ENCODE measurements at regions not wholly inside any gene's neighbourhood (a gene's known extent, or its start where the extent isn't known, plus 50 kb on each side); places are given as distances from the start of the nearest gene placed in this dataset.

GRCh38 chr15:31151301-31152233 lies 50.0 kb upstream of the TRPM1 start:
- no peak for DNase-seq
- WGBS (ENCODE audit: insufficient coverage, low lambda C conversion rate) = no CpG with 5 or more reads among the region's 5 CpGs
- Histone ChIP-seq H3K4me3 (ENCODE audit: low read length) (no peak overlapping the region), H3K27ac (ENCODE audit: low read length) (no peak overlapping the region), H3K27me3 (ENCODE audit: control insufficient read depth, insufficient read depth, low read length) (no peaks in the 10 kb centered on the region), H3K4me1 (ENCODE audit: control insufficient read depth, insufficient read depth, low read length) (no peaks in the 10 kb centered on the region), H3K36me3 (ENCODE audit: control insufficient read depth, insufficient read depth, low read length) (no peaks in the 10 kb centered on the region), H3K9me3 (ENCODE audit: control insufficient read depth, low read depth, low read length) (no peaks in the 10 kb centered on the region)

GRCh38 chr15:31153531-31153930 lies 52.0 kb upstream of the TRPM1 start:
- Histone ChIP-seq H3K27ac (ENCODE audit: low read length) (no peak overlapping the region), H3K9me3 (ENCODE audit: control insufficient read depth, low read depth, low read length) (no peaks in the 10 kb centered on the region), H3K4me1 (ENCODE audit: control insufficient read depth, insufficient read depth, low read length) (no peaks in the 10 kb centered on the region), H3K4me3 (ENCODE audit: low read length) (no peak overlapping the region), H3K27me3 (ENCODE audit: control insufficient read depth, insufficient read depth, low read length) (no peaks in the 10 kb centered on the region), H3K36me3 (ENCODE audit: control insufficient read depth, insufficient read depth, low read length) (no peaks in the 10 kb centered on the region)
- DNase-seq = no peak
- no CpG with 5 or more reads among the region's 7 CpGs for WGBS (ENCODE audit: insufficient coverage, low lambda C conversion rate)

- Histone ChIP-seq H3K36me3 (ENCODE audit: control insufficient read depth, insufficient read depth, low read length) (no peaks in the 10 kb centered on the region), H3K27ac (ENCODE audit: low read length) (no peak overlapping the region), H3K9me3 (ENCODE audit: control insufficient read depth, low read depth, low read length) (no peaks in the 10 kb centered on the region), H3K4me1 (ENCODE audit: control insufficient read depth, insufficient read depth, low read length) (peaks cover 6% of the 10 kb centered on the region), H3K27me3 (ENCODE audit: control insufficient read depth, insufficient read depth, low read length) (no peaks in the 10 kb centered on the region), H3K4me3 (ENCODE audit: low read length) (no peak overlapping the region)
- WGBS (ENCODE audit: insufficient coverage, low lambda C conversion rate) = no CpG with 5 or more reads among the region's 7 CpGs
- no peak for DNase-seq
Measured at GRCh38 chr15:31155151-31155550, 53.6 kb upstream of the TRPM1 start.

- no peak for DNase-seq
- no peak overlapping the region for H3K27ac ChIP-seq (ENCODE audit: low read length)
- no peaks in the 10 kb centered on the region for H3K9me3 ChIP-seq (ENCODE audit: control insufficient read depth, low read depth, low read length)
- no CpG with 5 or more reads among the region's 1 CpG for WGBS (ENCODE audit: insufficient coverage, low lambda C conversion rate)
- no peaks in the 10 kb centered on the region for H3K27me3 ChIP-seq (ENCODE audit: control insufficient read depth, insufficient read depth, low read length)
- no peak overlapping the region for H3K4me3 ChIP-seq (ENCODE audit: low read length)
- H3K4me1 ChIP-seq (ENCODE audit: control insufficient read depth, insufficient read depth, low read length) = peaks cover 6% of the 10 kb centered on the region
- H3K36me3 ChIP-seq (ENCODE audit: control insufficient read depth, insufficient read depth, low read length) = no peaks in the 10 kb centered on the region
Measured at GRCh38 chr15:31156226-31156625, 54.7 kb upstream of the TRPM1 start.

GRCh38 chr15:31156808-31157207 lies 55.3 kb upstream of the TRPM1 start:
- Histone ChIP-seq H3K27ac (ENCODE audit: low read length) (no peak overlapping the region), H3K4me3 (ENCODE audit: low read length) (no peak overlapping the region), H3K9me3 (ENCODE audit: control insufficient read depth, low read depth, low read length) (no peaks in the 10 kb centered on the region), H3K4me1 (ENCODE audit: control insufficient read depth, insufficient read depth, low read length) (peaks cover 6% of the 10 kb centered on the region), H3K36me3 (ENCODE audit: control insufficient read depth, insufficient read depth, low read length) (no peaks in the 10 kb centered on the region), H3K27me3 (ENCODE audit: control insufficient read depth, insufficient read depth, low read length) (no peaks in the 10 kb centered on the region)
- no peak for DNase-seq
- WGBS (ENCODE audit: insufficient coverage, low lambda C conversion rate) = no CpG with 5 or more reads among the region's 4 CpGs

GRCh38 chr15:31157644-31158069 lies 56.1 kb upstream of the TRPM1 start:
- H3K27ac ChIP-seq (ENCODE audit: low read length) = no peak overlapping the region
- DNase-seq = peak in 1 of 2 donors; percentile 35

GRCh38 chr15:31158858-31159569 lies 57.5 kb upstream of the TRPM1 start:
- peaks cover 6% of the 10 kb centered on the region for H3K4me1 ChIP-seq (ENCODE audit: control insufficient read depth, insufficient read depth, low read length)
- H3K27ac ChIP-seq (ENCODE audit: low read length) = no peak overlapping the region
- no peak for DNase-seq
- H3K4me3 ChIP-seq (ENCODE audit: low read length) = no peak overlapping the region
- no CpG with 5 or more reads among the region's 11 CpGs for WGBS (ENCODE audit: insufficient coverage, low lambda C conversion rate)
- H3K9me3 ChIP-seq (ENCODE audit: control insufficient read depth, low read depth, low read length) = no peaks in the 10 kb centered on the region
- H3K36me3 ChIP-seq (ENCODE audit: control insufficient read depth, insufficient read depth, low read length) = no peaks in the 10 kb centered on the region
- H3K27me3 ChIP-seq (ENCODE audit: control insufficient read depth, insufficient read depth, low read length) = no peaks in the 10 kb centered on the region

More at GRCh38 chr15:31157644-31158069, 56.1 kb upstream of the TRPM1 start:
- Histone ChIP-seq H3K36me3 (ENCODE audit: control insufficient read depth, insufficient read depth, low read length) (no peaks in the 10 kb centered on the region), H3K4me1 (ENCODE audit: control insufficient read depth, insufficient read depth, low read length) (peaks cover 6% of the 10 kb centered on the region), H3K27me3 (ENCODE audit: control insufficient read depth, insufficient read depth, low read length) (no peaks in the 10 kb centered on the region), H3K9me3 (ENCODE audit: control insufficient read depth, low read depth, low read length) (no peaks in the 10 kb centered on the region), H3K4me3 (ENCODE audit: low read length) (no peak overlapping the region)
- WGBS (ENCODE audit: insufficient coverage, low lambda C conversion rate) = 60% methylated on average over 1 of the region's 10 CpGs

GRCh38 chr15:31159837-31160236 lies 58.3 kb upstream of the TRPM1 start:
- Histone ChIP-seq H3K27ac (ENCODE audit: low read length) (no peak overlapping the region), H3K4me3 (ENCODE audit: low read length) (no peak overlapping the region), H3K27me3 (ENCODE audit: control insufficient read depth, insufficient read depth, low read length) (no peaks in the 10 kb centered on the region), H3K9me3 (ENCODE audit: control insufficient read depth, low read depth, low read length) (no peaks in the 10 kb centered on the region), H3K36me3 (ENCODE audit: control insufficient read depth, insufficient read depth, low read length) (no peaks in the 10 kb centered on the region), H3K4me1 (ENCODE audit: control insufficient read depth, insufficient read depth, low read length) (peaks cover 6% of the 10 kb centered on the region)
- WGBS (ENCODE audit: insufficient coverage, low lambda C conversion rate) = no CpG with 5 or more reads among the region's 6 CpGs
- no peak for DNase-seq

- Histone ChIP-seq H3K4me3 (ENCODE audit: low read length) (no peak overlapping the region), H3K27me3 (ENCODE audit: control insufficient read depth, insufficient read depth, low read length) (no peaks in the 10 kb centered on the region), H3K36me3 (ENCODE audit: control insufficient read depth, insufficient read depth, low read length) (no peaks in the 10 kb centered on the region), H3K4me1 (ENCODE audit: control insufficient read depth, insufficient read depth, low read length) (peaks cover 6% of the 10 kb centered on the region), H3K9me3 (ENCODE audit: control insufficient read depth, low read depth, low read length) (no peaks in the 10 kb centered on the region), H3K27ac (ENCODE audit: low read length) (no peak overlapping the region)
- no peak for DNase-seq
- WGBS (ENCODE audit: insufficient coverage, low lambda C conversion rate) = no CpG with 5 or more reads among the region's 7 CpGs
Measured at GRCh38 chr15:31160297-31160696, 58.8 kb upstream of the TRPM1 start.

GRCh38 chr15:31160740-31161495 lies 59.4 kb upstream of the TRPM1 start:
- Histone ChIP-seq H3K4me3 (ENCODE audit: low read length) (no peak overlapping the region), H3K27ac (ENCODE audit: low read length) (no peak overlapping the region), H3K9me3 (ENCODE audit: control insufficient read depth, low read depth, low read length) (no peaks in the 10 kb centered on the region), H3K27me3 (ENCODE audit: control insufficient read depth, insufficient read depth, low read length) (no peaks in the 10 kb centered on the region), H3K36me3 (ENCODE audit: control insufficient read depth, insufficient read depth, low read length) (no peaks in the 10 kb centered on the region), H3K4me1 (ENCODE audit: control insufficient read depth, insufficient read depth, low read length) (peaks cover 6% of the 10 kb centered on the region)
- no peak for DNase-seq
- no CpG with 5 or more reads among the region's 25 CpGs for WGBS (ENCODE audit: insufficient coverage, low lambda C conversion rate)

Data from large intestine (tissue), 3 donors.